ENCODE measurements at regions not wholly inside any gene's neighbourhood (a gene's known extent, or its start where the extent isn't known, plus 50 kb on each side); places are given as distances from the start of the nearest gene placed in this dataset.

- TF ChIP-seq CTCF (IDR thresholded peaks at IDR 0.05), result no peak
- no peak for TF ChIP-seq POLR2A (IDR thresholded peaks at IDR 0.05)
Measured at GRCh38 chr2:2890246-2890645, 487.4 kb downstream of the EIPR1 start.
